H1 (cell line): ENCODE measurements at regions not wholly inside any gene's neighbourhood (a gene's known extent, or its start where the extent isn't known, plus 50 kb on each side); places are given as distances from the start of the nearest gene placed in this dataset.

Experiments used
- CTCF ChIA-PET: fragments of 300-600 bp; sonication (Branson Sonifier 250); formaldehyde crosslinking; loops from one replicate; lab custom pipeline; 2021; ENCODE audit not compliant: partially characterized antibody; lab: Charles Lee
- POLR2A ChIA-PET: fragments of 300-600 bp; sonication (Branson Sonifier 250); formaldehyde crosslinking; loops from one replicate; lab custom pipeline; 2021; ENCODE audit warnings: inconsistent platforms; ENCODE audit not compliant: partially characterized antibody; lab: Charles Lee
- DNase-seq, 2 experiments: peaks; one replicate each; pipeline versions ENCODE4 v3.0.0 to v3.0.0-alpha.2; 2010 to 2022; ENCODE audit warnings: low spot score in 2 of 2, low read depth in 1 of 2, mixed read lengths in 1 of 2
- FAIRE-seq: peaks from 2 replicates; lab custom pipeline; 2011; peaks lifted over from hg19 to GRCh38; lab: Jason Lieb, UNC
- H2AFZ ChIP-seq: 2 replicates; pipeline ENCODE4 v1.8.1; 2012; ENCODE audit warnings: low read length, inconsistent platforms
- H2AK5ac ChIP-seq: 2 replicates; pipeline ENCODE4 v1.6.1; 2013; ENCODE audit warnings: low read depth, low read length
- H2BK120ac ChIP-seq: replicated peaks from 2 replicates; pipeline ENCODE3; 2013; ENCODE audit warnings: low read depth, low read length, inconsistent platforms
- H2BK12ac ChIP-seq: 2 replicates; pipeline ENCODE4 v1.6.1; 2013; ENCODE audit warnings: low read depth, low read length
- H2BK15ac ChIP-seq: 2 replicates; pipeline ENCODE4 v1.6.1; 2013; ENCODE audit warnings: low read length
- H2BK20ac ChIP-seq: 2 replicates; pipeline ENCODE4 v1.6.1; 2013; ENCODE audit warnings: low read length
- H2BK5ac ChIP-seq: 2 replicates; pipeline ENCODE4 v1.6.1; 2013; ENCODE audit warnings: low read depth, low read length
- H3K14ac ChIP-seq: 2 replicates; pipeline ENCODE4 v1.6.1; 2013; ENCODE audit warnings: inconsistent platforms; ENCODE audit not compliant: insufficient read length
- H3K18ac ChIP-seq: 2 replicates; pipeline ENCODE4 v1.6.1; 2013; ENCODE audit warnings: low read length; ENCODE audit errors: extremely low read depth
- H3K23ac ChIP-seq: 2 replicates; pipeline ENCODE4 v1.6.1; 2013; ENCODE audit warnings: inconsistent platforms; ENCODE audit not compliant: insufficient read length
- H3K23me2 ChIP-seq: 2 replicates; pipeline ENCODE4 v1.6.1; 2013; ENCODE audit warnings: low read depth, low read length
- H3K27ac ChIP-seq: 2 replicates; pipeline ENCODE4 v1.6.1; 2011; ENCODE audit warnings: low read depth, low read length, inconsistent platforms
- H3K27me3 ChIP-seq, 4 experiments: replicated peaks in 1 of 4; 1 replicate in 1 of 4; 2 replicates in 3 of 4; pipeline versions ENCODE4 v1.6.1 to v1.8.1; 2011 to 2013; ENCODE audit warnings: low read length in 3 of 4, mild to moderate bottlenecking in 3 of 4, inconsistent platforms in 2 of 4, mixed read lengths in 2 of 4, moderate library complexity in 1 of 4; ENCODE audit not compliant: control insufficient read depth in 3 of 4, insufficient read depth in 3 of 4; ENCODE audit errors: extremely low read depth in 1 of 4
- H3K36me3 ChIP-seq, 4 experiments: 2 replicates each; pipeline versions ENCODE4 v1.6.1 to v1.8.1; 2011 to 2013; ENCODE audit warnings: mild to moderate bottlenecking in 4 of 4, low read length in 3 of 4, moderate library complexity in 2 of 4, control low read depth in 1 of 4, inconsistent platforms in 1 of 4; ENCODE audit not compliant: insufficient read depth in 4 of 4, control insufficient read depth in 2 of 4
- H3K4ac ChIP-seq: replicated peaks from 2 replicates; pipeline ENCODE3; 2013; ENCODE audit warnings: low read length, low read depth, mixed read lengths, inconsistent platforms; ENCODE audit not compliant: insufficient read length
- H3K4me1 ChIP-seq, 4 experiments: replicated peaks in 1 of 4; 1 replicate in 1 of 4; 2 replicates in 3 of 4; pipeline versions ENCODE4 v1.6.1 to v1.8.1; 2011 to 2013; ENCODE audit warnings: low read length in 3 of 4, inconsistent platforms in 2 of 4, mixed read lengths in 1 of 4; ENCODE audit not compliant: insufficient read depth in 4 of 4, control insufficient read depth in 3 of 4
- H3K4me2 ChIP-seq, 2 experiments: 2 replicates each; pipeline versions ENCODE4 v1.6.1 to v1.8.1; 2011 to 2013; ENCODE audit warnings: low read depth in 2 of 2, low read length in 2 of 2, control low read depth in 1 of 2, inconsistent platforms in 1 of 2, mild to moderate bottlenecking in 1 of 2; ENCODE audit not compliant: insufficient read depth in 1 of 2
- H3K4me3 ChIP-seq, 4 experiments: fragments of 200-600, 300-600 bp in 1 of 4; sonication (generic), shearing (Covaris generic), sonication (Bioruptor Twin) in 1 of 4; 2 replicates each; pipeline versions ENCODE4 v1.5.1 to v1.8.1; 2011 to 2016; ENCODE audit warnings: low read length in 4 of 4, low read depth in 3 of 4, control low read depth in 2 of 4, inconsistent platforms in 2 of 4, mild to moderate bottlenecking in 2 of 4, mixed read lengths in 1 of 4, moderate library complexity in 1 of 4; ENCODE audit not compliant: insufficient read depth in 2 of 4; ENCODE audit errors: extremely low read depth in 1 of 4
- H3K56ac ChIP-seq: replicated peaks from 2 replicates; pipeline ENCODE3; 2013; ENCODE audit warnings: low read depth, mild to moderate bottlenecking, mixed read lengths, low read length, inconsistent platforms; ENCODE audit not compliant: insufficient read length
- H3K79me1 ChIP-seq: 2 replicates; pipeline ENCODE4 v1.6.1; 2013; ENCODE audit warnings: low read depth, low read length, control low read depth
- H3K79me2 ChIP-seq, 2 experiments: 2 replicates each; pipeline versions ENCODE4 v1.6.1 to v1.8.1; 2012 to 2013; ENCODE audit warnings: low read length in 2 of 2, mild to moderate bottlenecking in 2 of 2, inconsistent platforms in 1 of 2; ENCODE audit not compliant: insufficient read depth in 2 of 2, control insufficient read depth in 1 of 2
- H3K9ac ChIP-seq, 4 experiments: replicated peaks in 1 of 4; 1 replicate in 1 of 4; 2 replicates in 3 of 4; pipeline versions ENCODE4 v1.6.1 to v1.8.1; 2011 to 2013; ENCODE audit warnings: low read depth in 3 of 4, low read length in 3 of 4, control low read depth in 2 of 4, mild to moderate bottlenecking in 2 of 4, moderate library complexity in 2 of 4, inconsistent platforms in 1 of 4; ENCODE audit errors: extremely low read depth in 1 of 4
- H3K9me3 ChIP-seq, 2 experiments: 2 replicates each; pipeline versions ENCODE4 v1.6.1 to v1.8.1; 2012 to 2013; ENCODE audit warnings: mild to moderate bottlenecking in 2 of 2, moderate library complexity in 2 of 2, control low read depth in 1 of 2, inconsistent platforms in 1 of 2, low read depth in 1 of 2, low read length in 1 of 2, mixed read lengths in 1 of 2; ENCODE audit not compliant: insufficient read depth in 2 of 2
- H4K20me1 ChIP-seq, 2 experiments: replicated peaks in 1 of 2; 2 replicates each; pipeline versions ENCODE3 to v1.8.1; 2011 to 2013; ENCODE audit warnings: inconsistent platforms in 2 of 2, low read length in 2 of 2, mild to moderate bottlenecking in 1 of 2; ENCODE audit not compliant: insufficient read depth in 2 of 2, control insufficient read depth in 1 of 2
- H4K5ac ChIP-seq: 2 replicates; pipeline ENCODE4 v1.6.1; 2013; ENCODE audit warnings: low read length, low read depth, mixed read lengths, inconsistent platforms; ENCODE audit not compliant: insufficient read length
- H4K8ac ChIP-seq: 2 replicates; pipeline ENCODE4 v1.8.0; 2013; ENCODE audit warnings: mild to moderate bottlenecking, moderate library complexity, low read length, inconsistent platforms; ENCODE audit not compliant: insufficient read depth; ENCODE audit errors: extremely low read depth
- H4K91ac ChIP-seq: replicated peaks from 2 replicates; pipeline ENCODE3; 2013; ENCODE audit warnings: low read length, mixed read lengths, inconsistent platforms; ENCODE audit not compliant: insufficient read length
- KDM5A ChIP-seq: fragments of 200-600 bp; IDR thresholded peaks from 2 replicates; pipeline ENCODE4 v1.7.1; 2012; ENCODE audit warnings: mild to moderate bottlenecking, low read length, inconsistent platforms, mixed read lengths
- NRF1 ChIP-seq: IDR thresholded peaks from 2 replicates; pipeline ENCODE4 v1.6.1; 2011; ENCODE audit warnings: mild to moderate bottlenecking, low read depth, low read length, improper control_type of control experiment
- WGBS, 2 experiments: shearing (Covaris generic) in 1 of 2; methylation state at CpG; one replicate each; pipeline versions ENCODE4 v1.1.6 to v1.1.7; 2013 to 2015; ENCODE audit warnings: low lambda C conversion rate in 2 of 2, mixed read lengths in 2 of 2, inconsistent platforms in 1 of 2, low coverage in 1 of 2, missing lambda C conversion rate in 1 of 2; ENCODE audit not compliant: insufficient replicate concordance in 2 of 2, insufficient coverage in 1 of 2, insufficient read length in 1 of 2; ENCODE audit errors: extremely low coverage in 1 of 2, missing lambda C conversion rate in 1 of 2; 5-methylcytosine and 5-hydroxymethylcytosine counted together

DNA sequence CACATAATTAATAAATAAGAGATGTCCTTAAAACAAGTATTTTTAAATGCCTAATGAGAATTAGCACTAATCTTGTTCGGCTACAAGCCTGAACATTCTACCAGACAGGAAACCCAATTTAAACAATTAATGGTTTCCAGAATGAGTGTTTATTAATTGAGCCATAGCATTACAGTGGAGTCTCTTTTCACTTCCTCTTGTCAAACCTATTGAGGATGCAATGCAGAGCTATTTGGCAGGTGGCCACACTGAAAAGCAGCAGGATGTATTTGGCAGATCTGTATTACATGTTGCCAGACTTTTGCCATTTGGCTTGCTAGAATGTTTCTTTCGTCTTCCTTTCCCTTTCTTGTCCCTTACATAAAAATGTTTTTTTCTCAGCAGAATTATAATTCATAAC, 475.2 kb upstream of the MARCKS start:
- Histone ChIP-seq H2BK20ac (no peak overlapping the region), H4K5ac (no peak overlapping the region), H2BK120ac (no peak overlapping the region), H4K8ac (no peak overlapping the region), H3K23me2 (no peaks in the 10 kb centered on the region), H3K23ac (no peak overlapping the region), H3K79me2 (no peaks in the 10 kb centered on the region), H3K4me2 (no peak overlapping the region), H2BK12ac (no peak overlapping the region), H4K91ac (no peak overlapping the region), H3K9ac (no peak overlapping the region), H2BK5ac (no peak overlapping the region), H3K27me3 (no peaks in the 10 kb centered on the region), H3K18ac (no peak overlapping the region), H3K27ac (no peak overlapping the region), H2AK5ac (no peak overlapping the region), H3K4me1 (no peaks in the 10 kb centered on the region), H3K79me1 (no peaks in the 10 kb centered on the region), H2BK15ac (no peak overlapping the region), H2AFZ (no peak overlapping the region), H3K36me3 (no peaks in the 10 kb centered on the region), H3K9me3 (no peaks in the 10 kb centered on the region), H4K20me1 (no peaks in the 10 kb centered on the region), H3K4ac (no peak overlapping the region), H3K4me3 (no peak overlapping the region), H3K56ac (no peak overlapping the region), H3K14ac (no peak overlapping the region)
- DNase-seq (no peak), FAIRE-seq (no peak)
- POLR2A ChIA-PET = no interaction called here
- CTCF ChIA-PET = no interaction called here
- 81% methylated on average over 2 of the region's 2 CpGs; no CpG with 5 or more reads in 1 of the 2 experiments for WGBS, 2 experiments
- no peak for TF ChIP-seq NRF1
- TF ChIP-seq KDM5A = no peak
